GM21723 (cell line): ENCODE measurements at regions not wholly inside any gene's neighbourhood (a gene's known extent, or its start where the extent isn't known, plus 50 kb on each side); places are given as distances from the start of the nearest gene placed in this dataset.

ENCODE experiments used
- ATAC-seq: cut with Tn5 transposase; IDR thresholded peaks from one replicate; pipeline ENCODE4 v1.9.1; 2021; ENCODE audit warnings: mild to moderate bottlenecking, moderate library complexity; ENCODE audit not compliant: unreplicated experiment

GRCh38 chr14:36465178-36465577, 54.9 kb downstream of the NKX2-1 start:
- ATAC-seq: no peak

GRCh38 chr14:36462890-36463289, 57.1 kb downstream of the NKX2-1 start:
- no peak for ATAC-seq

- no peak for ATAC-seq
Observed at GRCh38 chr14:36455241-36455627, 64.8 kb downstream of the NKX2-1 start.

GRCh38 chr14:36454599-36455240, 65.3 kb downstream of the NKX2-1 start:
- no peak for ATAC-seq

- no peak for ATAC-seq
Observed at GRCh38 chr14:36452860-36453259, 67.2 kb downstream of the NKX2-1 start.

- no peak for ATAC-seq
Observed at GRCh38 chr14:36451310-36452065, 68.5 kb downstream of the NKX2-1 start.

- ATAC-seq: no peak
Observed at GRCh38 chr14:36450550-36450949, 69.5 kb downstream of the NKX2-1 start.

GRCh38 chr14:36449903-36450302, 70.1 kb downstream of the NKX2-1 start:
- ATAC-seq: no peak

- ATAC-seq: no peak
Observed at GRCh38 chr14:36443374-36443773, 76.7 kb downstream of the NKX2-1 start.

GRCh38 chr14:36442824-36443241, 77.2 kb downstream of the NKX2-1 start:
- no peak for ATAC-seq

GRCh38 chr14:36441283-36441682, 78.7 kb downstream of the NKX2-1 start:
- ATAC-seq: no peak

- ATAC-seq: no peak
Observed at GRCh38 chr14:36439766-36440165, 80.3 kb downstream of the NKX2-1 start.

- no peak for ATAC-seq
Observed at GRCh38 chr14:36438883-36439282, 81.1 kb downstream of the NKX2-1 start.

- ATAC-seq: no peak
Observed at GRCh38 chr14:36430662-36431084, 89.4 kb downstream of the NKX2-1 start.

GRCh38 chr14:36430169-36430568, 89.9 kb downstream of the NKX2-1 start:
- ATAC-seq: no peak

- ATAC-seq: no peak
Observed at GRCh38 chr14:36429692-36430091, 90.3 kb downstream of the NKX2-1 start.

GRCh38 chr14:36428350-36428749, 91.7 kb downstream of the NKX2-1 start:
- no peak for ATAC-seq

GRCh38 chr14:36426836-36427235, 93.2 kb downstream of the NKX2-1 start:
- no peak for ATAC-seq

GRCh38 chr14:36426113-36426512, 93.9 kb downstream of the NKX2-1 start:
- ATAC-seq: no peak

- no peak for ATAC-seq
Observed at GRCh38 chr14:36424478-36425102, 95.4 kb downstream of the NKX2-1 start.

GRCh38 chr14:36423430-36423829, 96.6 kb downstream of the NKX2-1 start:
- ATAC-seq: no peak

GRCh38 chr14:36420149-36420687, 99.8 kb upstream of the MBIP start:
- ATAC-seq: no peak
